ENCODE measurements at regions not wholly inside any gene's neighbourhood (a gene's known extent, or its start where the extent isn't known, plus 50 kb on each side); places are given as distances from the start of the nearest gene placed in this dataset.

GRCh38 chr3:152139651-152140050, 129.1 kb upstream of the MBNL1 start:
- Histone ChIP-seq H4K5ac (ENCODE audit: insufficient read length, low read depth, low read length) (no peak overlapping the region), H3K4me3 (ENCODE audit: extremely low read depth in 1 of 4, insufficient read depth in 2 of 4, low read depth in 3 of 4, low read length in 4 of 4) (no peak overlapping the region), H2AFZ (ENCODE audit: low read length) (no peak overlapping the region; the same call in 1 of the 2 replicates), H3K56ac (replicated peaks; ENCODE audit: insufficient read length, low read depth, low read length) (no peak overlapping the region), H2BK15ac (ENCODE audit: low read length) (no peak overlapping the region), H3K79me1 (ENCODE audit: low read depth, low read length) (no peaks in the 10 kb centered on the region), H3K23me2 (ENCODE audit: low read depth, low read length) (no peaks in the 10 kb centered on the region), H3K23ac (ENCODE audit: insufficient read length) (no peak overlapping the region), H2BK5ac (ENCODE audit: low read depth, low read length) (no peak overlapping the region), H3K36me3 (ENCODE audit: control insufficient read depth in 2 of 4, insufficient read depth in 4 of 4, low read length in 3 of 4) (no peaks in the 10 kb centered on the region), H3K18ac (ENCODE audit: extremely low read depth, low read length) (no peak overlapping the region), H2BK12ac (ENCODE audit: low read depth, low read length) (no peak overlapping the region), H3K9ac (replicated peaks in 1 of 4; ENCODE audit: extremely low read depth in 1 of 4, low read depth in 3 of 4, low read length in 3 of 4) (no peak overlapping the region), H2BK20ac (ENCODE audit: low read length) (no peak overlapping the region), H3K27ac (ENCODE audit: low read depth, low read length) (no peak overlapping the region), H3K14ac (ENCODE audit: insufficient read length) (no peak overlapping the region), H2BK120ac (replicated peaks; ENCODE audit: low read depth, low read length) (no peak overlapping the region), H4K20me1 (replicated peaks in 1 of 2; ENCODE audit: control insufficient read depth in 1 of 2, insufficient read depth in 2 of 2, low read length in 2 of 2) (no peaks in the 10 kb centered on the region), H3K4me2 (ENCODE audit: insufficient read depth in 1 of 2, low read depth in 2 of 2, low read length in 2 of 2) (no peak overlapping the region), H3K4me1 (replicated peaks in 1 of 4; ENCODE audit: control insufficient read depth in 3 of 4, insufficient read depth in 4 of 4, low read length in 3 of 4) (peaks cover 0 to 3% (median 0%) of the 10 kb centered on the region in 4 experiments; a peak in 1 of 7 replicates), H4K91ac (replicated peaks; ENCODE audit: insufficient read length, low read length) (no peak overlapping the region), H2AK5ac (ENCODE audit: low read depth, low read length) (no peak overlapping the region), H4K8ac (ENCODE audit: extremely low read depth, insufficient read depth, low read length) (no peak overlapping the region), H3K4ac (replicated peaks; ENCODE audit: insufficient read length, low read depth, low read length) (no peak overlapping the region), H3K9me3 (ENCODE audit: insufficient read depth in 2 of 2, low read depth in 1 of 2, low read length in 1 of 2) (no peaks in the 10 kb centered on the region), H3K27me3 (replicated peaks in 1 of 4; ENCODE audit: control insufficient read depth in 3 of 4, extremely low read depth in 1 of 4, insufficient read depth in 3 of 4, low read length in 3 of 4) (no peaks in the 10 kb centered on the region), H3K79me2 (ENCODE audit: control insufficient read depth in 1 of 2, insufficient read depth in 2 of 2, low read length in 2 of 2) (no peaks in the 10 kb centered on the region)
- TF ChIP-seq RFX5 (IDR thresholded peaks at IDR 0.05; ENCODE audit: borderline replicate concordance, low read depth, low read length) = no peak
- no peak for TF ChIP-seq JUN (IDR thresholded peaks at IDR 0.05; ENCODE audit: low read depth, low read length)
- TF ChIP-seq GTF2F1 (IDR thresholded peaks at IDR 0.05; ENCODE audit: borderline replicate concordance, low read depth, low read length) = no peak
- DNase-seq (ENCODE audit: low read depth in 1 of 2, low spot score in 2 of 2) (no peak), FAIRE-seq (no peak)
- ChIA-PET POLR2A (ENCODE audit: partially characterized antibody) (no interaction called here), CTCF (ENCODE audit: partially characterized antibody) (interaction anchor here (1.4 kb wide), 1 partner anchor 14 kb away, joined by 3 read pairs; no protein-coding TSS in a partner anchor)
- 89% methylated on average over 3 of the region's 3 CpGs; no CpG with 5 or more reads in 1 of the 2 experiments for WGBS, 2 experiments (ENCODE audit: extremely low coverage in 1 of 2, insufficient coverage in 1 of 2, insufficient read length in 1 of 2, insufficient replicate concordance in 2 of 2, low coverage in 1 of 2, low lambda C conversion rate in 2 of 2, missing lambda C conversion rate in 1 of 2)
